ENCODE measurements at regions not wholly inside any gene's neighbourhood (a gene's known extent, or its start where the extent isn't known, plus 50 kb on each side); places are given as distances from the start of the nearest gene placed in this dataset.
"Not testable (repeated sequence)": the region's sequence is repeated elsewhere in the genome, so short reads cannot be mapped to it uniquely, and the experiment has no call there.

GRCh38 chr1:95793893-95794292 lies 559.9 kb downstream of the RWDD3 start:
- FAIRE-seq = no peak

- FAIRE-seq = not testable (repeated sequence)
Measured at GRCh38 chr1:95797761-95798160, 563.8 kb downstream of the RWDD3 start.

GRCh38 chr1:95806171-95806570 lies 572.2 kb downstream of the RWDD3 start:
- no peak for FAIRE-seq

- no peak for FAIRE-seq
Measured at GRCh38 chr1:95809391-95809790, 575.4 kb downstream of the RWDD3 start.

- FAIRE-seq = no peak
Measured at GRCh38 chr1:95815511-95815910, 581.5 kb downstream of the RWDD3 start.

- no peak for FAIRE-seq
Measured at GRCh38 chr1:95829556-95829955, 595.5 kb downstream of the RWDD3 start.

- FAIRE-seq = no peak
Measured at GRCh38 chr1:95832370-95832769, 598.4 kb downstream of the RWDD3 start.

GRCh38 chr1:95849439-95849838 lies 615.4 kb downstream of the RWDD3 start:
- FAIRE-seq = no peak

- no peak for FAIRE-seq
Measured at GRCh38 chr1:95850165-95850649, 616.2 kb downstream of the RWDD3 start.

- FAIRE-seq = no peak
Measured at GRCh38 chr1:95850763-95851162, 616.8 kb downstream of the RWDD3 start.

- FAIRE-seq = no peak
Measured at GRCh38 chr1:95852483-95853070, 618.6 kb downstream of the RWDD3 start.

GRCh38 chr1:95854457-95854856 lies 620.4 kb downstream of the RWDD3 start:
- no peak for FAIRE-seq

- FAIRE-seq = no peak
Measured at GRCh38 chr1:95863086-95863485, 629.1 kb downstream of the RWDD3 start.

GRCh38 chr1:95865769-95866168 lies 631.8 kb downstream of the RWDD3 start:
- FAIRE-seq = no peak

- FAIRE-seq = no peak
Measured at GRCh38 chr1:95876276-95876675, 642.3 kb downstream of the RWDD3 start.

GRCh38 chr1:95879498-95880050 lies 645.6 kb downstream of the RWDD3 start:
- peak; percentile 48 for FAIRE-seq

- peak; percentile 97 for FAIRE-seq
Measured at GRCh38 chr1:95888941-95889390, 655.0 kb downstream of the RWDD3 start.

GRCh38 chr1:95889400-95889799 lies 655.4 kb downstream of the RWDD3 start:
- no peak for FAIRE-seq

- FAIRE-seq = no peak
Measured at GRCh38 chr1:95893921-95894320, 659.9 kb downstream of the RWDD3 start.

- FAIRE-seq = no peak
Measured at GRCh38 chr1:95903060-95903459, 669.0 kb downstream of the RWDD3 start.

GRCh38 chr1:95905818-95906395 lies 671.9 kb downstream of the RWDD3 start:
- no peak for FAIRE-seq

- FAIRE-seq = not testable (repeated sequence)
Measured at GRCh38 chr1:95911739-95912138, 677.7 kb downstream of the RWDD3 start.

GRCh38 chr1:95916616-95917015 lies 682.6 kb downstream of the RWDD3 start:
- FAIRE-seq = no peak

GRCh38 chr1:95924684-95925083 lies 690.7 kb downstream of the RWDD3 start:
- FAIRE-seq = no peak

All from endometrium (tissue), 2 donors.